WTC11 (cell line): ENCODE measurements at regions not wholly inside any gene's neighbourhood (a gene's known extent, or its start where the extent isn't known, plus 50 kb on each side); places are given as distances from the start of the nearest gene placed in this dataset.

Experiments used
- CTCF ChIP-seq: fragments of 200-600 bp; IDR thresholded peaks from 2 replicates; pipeline ENCODE4 v1.8.0; 2022; ENCODE audit warnings: antibody characterized with exemption
- IRF2 ChIP-seq: sonication (generic); formaldehyde crosslinking; IDR thresholded peaks from 2 replicates; pipeline ENCODE4 v1.8.0; 2022; ENCODE audit warnings: low read depth, missing genetic modification reagents, borderline replicate concordance
- JUN ChIP-seq: sonication (generic); formaldehyde crosslinking; IDR thresholded peaks from 2 replicates; pipeline ENCODE4 v1.8.0; 2023; ENCODE audit warnings: mild to moderate bottlenecking, missing genetic modification reagents
- MAX ChIP-seq: sonication (generic); formaldehyde crosslinking; IDR thresholded peaks from 2 replicates; pipeline ENCODE4 v1.8.0; 2022; ENCODE audit warnings: mild to moderate bottlenecking, missing genetic modification reagents
- SOX15 ChIP-seq: fragments of 250-450 bp; sonication (Bioruptor Pico); IDR thresholded peaks from 2 replicates; pipeline ENCODE4 v1.9.0; 2021; ENCODE audit warnings: mild to moderate bottlenecking
- SP1 ChIP-seq: sonication (generic); formaldehyde crosslinking; conservative IDR thresholded peaks from 2 replicates; pipeline ENCODE4 v1.8.1; 2022; ENCODE audit warnings: missing genetic modification reagents
- ZMAT4 ChIP-seq: fragments of 250-450 bp; sonication (Bioruptor Pico); IDR thresholded peaks from 2 replicates; pipeline ENCODE4 v1.9.0; 2021; ENCODE audit warnings: mild to moderate bottlenecking
- ZNF138 ChIP-seq: sonication (generic); formaldehyde crosslinking; conservative IDR thresholded peaks from 2 replicates; pipeline ENCODE4 v1.8.1; 2022; ENCODE audit warnings: mild to moderate bottlenecking, moderate library complexity, missing genetic modification reagents

GRCh38 chr10:3426190-3426845, 253.7 kb upstream of the PITRM1 start:
- no peak for TF ChIP-seq ZMAT4 (CRISPR knock-in tag)
- no peak for TF ChIP-seq CTCF
- no peak for TF ChIP-seq IRF2 (CRISPR knock-in tag)
- TF ChIP-seq JUN (CRISPR knock-in tag): no peak
- no peak for TF ChIP-seq MAX
- no peak for TF ChIP-seq ZNF138
- TF ChIP-seq SP1 (CRISPR knock-in tag): no peak
- TF ChIP-seq SOX15 (CRISPR knock-in tag): no peak
